ENCODE measurements at regions not wholly inside any gene's neighbourhood (a gene's known extent, or its start where the extent isn't known, plus 50 kb on each side); places are given as distances from the start of the nearest gene placed in this dataset.

DNA sequence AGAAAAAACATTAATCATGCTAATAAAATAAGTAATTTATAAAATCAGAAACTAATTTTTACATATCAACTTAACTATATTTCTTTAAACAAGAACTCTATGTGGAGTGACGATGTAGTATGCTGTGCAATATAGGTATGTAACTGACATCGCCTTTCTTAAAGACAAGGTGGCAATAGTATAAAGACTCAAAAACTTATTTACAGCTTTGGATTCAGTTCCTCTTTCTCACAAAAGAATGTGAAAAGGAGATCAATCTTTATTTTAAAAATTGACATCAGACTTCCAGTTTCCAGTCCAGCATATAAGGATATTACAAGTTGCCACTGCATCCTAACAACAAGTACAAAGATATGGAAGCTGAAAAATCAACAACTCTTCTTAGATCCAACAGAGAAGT is 260.3 kb downstream of the TRIM36 start:
- Histone ChIP-seq H3K4me1 (no peaks in the 10 kb centered on the region), H3K9me3 (no peaks in the 10 kb centered on the region), H3K27ac (no peak overlapping the region), H3K27me3 (no peaks in the 10 kb centered on the region), H3K4me3 (no peak overlapping the region), H3K36me3 (replicated peaks in 1 of 2; ENCODE audit: insufficient read depth in 1 of 2, low read depth in 2 of 2) (no peaks in the 10 kb centered on the region)
- intact Hi-C loops (cut with DNase I), result no loop called here
- ATAC-seq (no peak), DNase-seq (no peak)
- TF ChIP-seq, protein P1, sequence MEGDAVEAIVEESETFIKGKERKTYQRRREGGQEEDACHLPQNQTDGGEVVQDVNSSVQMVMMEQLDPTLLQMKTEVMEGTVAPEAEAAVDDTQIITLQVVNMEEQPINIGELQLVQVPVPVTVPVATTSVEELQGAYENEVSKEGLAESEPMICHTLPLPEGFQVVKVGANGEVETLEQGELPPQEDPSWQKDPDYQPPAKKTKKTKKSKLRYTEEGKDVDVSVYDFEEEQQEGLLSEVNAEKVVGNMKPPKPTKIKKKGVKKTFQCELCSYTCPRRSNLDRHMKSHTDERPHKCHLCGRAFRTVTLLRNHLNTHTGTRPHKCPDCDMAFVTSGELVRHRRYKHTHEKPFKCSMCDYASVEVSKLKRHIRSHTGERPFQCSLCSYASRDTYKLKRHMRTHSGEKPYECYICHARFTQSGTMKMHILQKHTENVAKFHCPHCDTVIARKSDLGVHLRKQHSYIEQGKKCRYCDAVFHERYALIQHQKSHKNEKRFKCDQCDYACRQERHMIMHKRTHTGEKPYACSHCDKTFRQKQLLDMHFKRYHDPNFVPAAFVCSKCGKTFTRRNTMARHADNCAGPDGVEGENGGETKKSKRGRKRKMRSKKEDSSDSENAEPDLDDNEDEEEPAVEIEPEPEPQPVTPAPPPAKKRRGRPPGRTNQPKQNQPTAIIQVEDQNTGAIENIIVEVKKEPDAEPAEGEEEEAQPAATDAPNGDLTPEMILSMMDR (IDR thresholded peaks at IDR 0.05), result no peak
- TF ChIP-seq POLR2A (IDR thresholded peaks at IDR 0.05), result no peak
- 81 to 82% methylated on average over 2 of the region's 2 CpGs for WGBS, 2 donors

DNA sequence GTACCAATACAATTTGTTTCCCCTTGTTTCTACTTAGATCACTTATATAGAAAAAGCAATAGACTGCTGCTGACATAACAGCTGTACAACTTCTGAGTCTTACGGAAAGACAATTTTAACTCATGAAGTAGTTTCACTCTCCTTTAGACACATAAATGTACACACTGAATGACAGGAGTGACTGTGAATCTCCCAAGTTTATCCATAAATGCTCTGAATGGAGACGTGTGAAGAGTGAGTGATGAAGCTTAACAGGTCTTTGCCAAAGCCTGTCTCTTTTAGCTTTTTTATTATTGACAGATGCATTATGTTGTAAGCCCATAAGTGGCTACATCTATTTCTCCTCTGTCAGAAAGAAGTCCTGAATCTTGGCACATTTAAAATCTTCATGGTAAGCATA is 265.9 kb downstream of the TRIM36 start:
- no peaks in the 10 kb centered on the region for H3K36me3 ChIP-seq (replicated peaks in 1 of 2; ENCODE audit: insufficient read depth in 1 of 2, low read depth in 2 of 2)
- H3K4me1 ChIP-seq, result no peaks in the 10 kb centered on the region
- no peak overlapping the region for H3K4me3 ChIP-seq
- 70 to 73% methylated on average over 2 of the region's 2 CpGs for WGBS, 2 donors
- no peak for DNase-seq
- intact Hi-C loops (cut with DNase I), result no loop called here
- no peak overlapping the region for H3K27ac ChIP-seq
- no peak for TF ChIP-seq POLR2A (IDR thresholded peaks at IDR 0.05)
- TF ChIP-seq, protein P1 (IDR thresholded peaks at IDR 0.05), result no peak
- no peak for ATAC-seq
- H3K9me3 ChIP-seq, result no peaks in the 10 kb centered on the region
- H3K27me3 ChIP-seq, result no peaks in the 10 kb centered on the region

DNA sequence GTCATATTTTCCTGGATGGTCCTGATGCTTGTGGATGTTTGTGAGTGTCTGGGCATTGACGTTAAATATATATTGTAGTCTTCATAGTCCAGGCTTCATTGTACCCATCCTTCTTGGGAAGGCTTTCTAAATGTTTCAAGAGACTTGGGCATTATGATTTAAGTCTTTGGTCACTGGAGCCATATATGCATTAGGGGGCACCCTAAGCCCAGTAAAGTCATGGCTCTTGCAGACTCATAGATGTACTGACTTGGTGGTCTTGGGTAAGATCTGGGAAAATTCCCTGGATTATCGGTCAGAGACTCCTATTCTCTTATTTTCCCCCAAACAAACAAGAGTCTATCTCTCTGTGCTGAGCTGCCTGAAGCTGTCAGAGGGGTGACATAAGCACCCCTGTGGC is 271.1 kb downstream of the TRIM36 start:
- ATAC-seq (no peak), DNase-seq (no peak)
- H3K36me3 ChIP-seq (replicated peaks in 1 of 2; ENCODE audit: insufficient read depth in 1 of 2, low read depth in 2 of 2), result no peaks in the 10 kb centered on the region
- TF ChIP-seq, protein P1 (IDR thresholded peaks at IDR 0.05), result no peak
- TF ChIP-seq POLR2A (IDR thresholded peaks at IDR 0.05), result no peak
- no peaks in the 10 kb centered on the region for H3K9me3 ChIP-seq
- no peak overlapping the region for H3K4me3 ChIP-seq
- WGBS, 2 donors, result 66 to 80% methylated on average over 2 of the region's 2 CpGs
- H3K27ac ChIP-seq, result no peak overlapping the region
- H3K4me1 ChIP-seq, result no peaks in the 10 kb centered on the region
- intact Hi-C loops (cut with DNase I), result no loop called here
- H3K27me3 ChIP-seq, result no peaks in the 10 kb centered on the region

DNA sequence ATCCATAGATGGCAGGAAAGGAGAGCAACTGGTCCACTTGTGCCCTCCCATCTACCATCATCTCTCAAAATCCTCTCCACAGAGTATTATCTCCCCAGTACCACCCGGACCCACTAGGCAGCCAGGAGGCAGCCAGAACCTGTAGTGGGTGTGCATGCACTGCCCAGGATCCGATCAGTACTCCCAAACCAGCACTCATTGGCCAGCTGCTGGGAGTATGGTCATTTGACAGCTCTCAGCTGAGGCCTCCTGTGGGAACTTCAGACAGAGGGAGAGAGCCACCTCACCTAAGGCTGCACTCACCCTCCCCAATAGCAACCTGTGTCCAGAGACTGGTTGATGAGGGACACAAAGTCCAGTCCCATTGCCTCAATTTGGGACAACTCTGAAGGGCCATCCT is 286.0 kb downstream of the TRIM36 start:
- Histone ChIP-seq H3K9me3 (no peaks in the 10 kb centered on the region), H3K27ac (no peak overlapping the region), H3K4me3 (no peak overlapping the region), H3K27me3 (no peaks in the 10 kb centered on the region), H3K4me1 (no peaks in the 10 kb centered on the region), H3K36me3 (replicated peaks in 1 of 2; ENCODE audit: insufficient read depth in 1 of 2, low read depth in 2 of 2) (no peaks in the 10 kb centered on the region)
- WGBS, 2 donors, result 14 to 53% methylated on average over 2 of the region's 2 CpGs
- DNase-seq (no peak), ATAC-seq (no peak)
- TF ChIP-seq POLR2A (IDR thresholded peaks at IDR 0.05), result no peak
- TF ChIP-seq, protein P1 (IDR thresholded peaks at IDR 0.05), result no peak
- intact Hi-C loops (cut with DNase I), result no loop called here

DNA sequence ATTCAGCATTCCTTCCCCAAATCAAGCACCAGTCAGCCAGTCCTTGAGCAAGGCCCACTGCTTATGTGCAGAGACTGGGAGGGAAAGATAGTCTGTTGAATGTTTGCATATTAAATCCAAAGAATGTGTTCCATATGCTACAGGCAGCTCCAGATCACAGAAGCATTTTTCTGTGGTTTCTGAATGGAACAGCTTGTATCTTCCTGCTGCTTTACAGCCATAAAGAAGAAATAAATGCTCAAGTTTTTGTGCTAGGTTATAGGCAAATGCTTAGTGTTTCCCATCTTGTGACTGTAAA is 310.3 kb downstream of the TRIM36 start:
- TF ChIP-seq POLR2A (IDR thresholded peaks at IDR 0.05), result no peak
- TF ChIP-seq, protein P1 (IDR thresholded peaks at IDR 0.05), result no peak
- DNase-seq (no peak), ATAC-seq (no peak)
- Histone ChIP-seq H3K27ac (no peak overlapping the region), H3K4me1 (no peaks in the 10 kb centered on the region), H3K4me3 (no peak overlapping the region), H3K9me3 (no peaks in the 10 kb centered on the region), H3K27me3 (no peaks in the 10 kb centered on the region), H3K36me3 (replicated peaks in 1 of 2; ENCODE audit: insufficient read depth in 1 of 2, low read depth in 2 of 2) (no peaks in the 10 kb centered on the region)
- intact Hi-C loops (cut with DNase I), result no loop called here

All from body of pancreas (tissue), 4 donors.